Neural cell (in vitro differentiated cells): ENCODE measurements at regions not wholly inside any gene's neighbourhood (a gene's known extent, or its start where the extent isn't known, plus 50 kb on each side); places are given as distances from the start of the nearest gene placed in this dataset.

ENCODE experiments used
- CTCF ChIP-seq: fragments of 450-650 bp; IDR thresholded peaks from 2 replicates; pipeline ENCODE4 v1.5.1; 2014; ENCODE audit warnings: antibody characterized with exemption, mild to moderate bottlenecking, moderate library complexity; ENCODE audit not compliant: poor library complexity, severe bottlenecking
- EP300 ChIP-seq: fragments of 450-650 bp; conservative IDR thresholded peaks from 2 replicates; pipeline ENCODE4 v1.6.1; 2014; ENCODE audit warnings: antibody characterized with exemption, mild to moderate bottlenecking, moderate library complexity; ENCODE audit not compliant: poor library complexity, severe bottlenecking
- EZH2 ChIP-seq: fragments of 200-600, 300-800 bp; shearing (Covaris generic), sonication (generic); IDR thresholded peaks from 2 replicates; pipeline ENCODE4 v1.6.1; 2014; ENCODE audit warnings: antibody characterized with exemption, low read length, borderline replicate concordance, mild to moderate bottlenecking; ENCODE audit not compliant: insufficient read depth, poor library complexity, severe bottlenecking
- MXI1 ChIP-seq: fragments of 450-650 bp; conservative IDR thresholded peaks from 2 replicates; pipeline ENCODE4 v1.6.1; 2014; ENCODE audit warnings: antibody characterized with exemption, mild to moderate bottlenecking; ENCODE audit not compliant: poor library complexity, severe bottlenecking
- POLR2AphosphoS5 ChIP-seq: IDR thresholded peaks from 2 replicates; pipeline ENCODE4 v1.6.1; 2012
- RAD21 ChIP-seq: fragments of 450-650 bp; conservative IDR thresholded peaks from 2 replicates; pipeline ENCODE4 v1.6.1; 2014; ENCODE audit warnings: antibody characterized with exemption, mild to moderate bottlenecking, moderate library complexity
- SMC3 ChIP-seq: fragments of 450-650 bp; conservative IDR thresholded peaks from 2 replicates; pipeline ENCODE4 v1.6.1; 2014; ENCODE audit warnings: antibody characterized with exemption, mild to moderate bottlenecking, moderate library complexity; ENCODE audit not compliant: poor library complexity
- TAF1 ChIP-seq: IDR thresholded peaks from 2 replicates; pipeline ENCODE4 v1.6.1; 2012; ENCODE audit warnings: low read depth
- TF ChIP-seq, protein P1 (sequence below): IDR thresholded peaks from 2 replicates; pipeline ENCODE4 v1.6.1; 2012; ENCODE audit warnings: borderline replicate concordance

- TF ChIP-seq EZH2 (no peak), EP300 (no peak), CTCF (no peak), MXI1 (no peak), POLR2AphosphoS5 (no peak), TAF1 (no peak), RAD21 (no peak), SMC3 (no peak)
- TF ChIP-seq, protein P1, sequence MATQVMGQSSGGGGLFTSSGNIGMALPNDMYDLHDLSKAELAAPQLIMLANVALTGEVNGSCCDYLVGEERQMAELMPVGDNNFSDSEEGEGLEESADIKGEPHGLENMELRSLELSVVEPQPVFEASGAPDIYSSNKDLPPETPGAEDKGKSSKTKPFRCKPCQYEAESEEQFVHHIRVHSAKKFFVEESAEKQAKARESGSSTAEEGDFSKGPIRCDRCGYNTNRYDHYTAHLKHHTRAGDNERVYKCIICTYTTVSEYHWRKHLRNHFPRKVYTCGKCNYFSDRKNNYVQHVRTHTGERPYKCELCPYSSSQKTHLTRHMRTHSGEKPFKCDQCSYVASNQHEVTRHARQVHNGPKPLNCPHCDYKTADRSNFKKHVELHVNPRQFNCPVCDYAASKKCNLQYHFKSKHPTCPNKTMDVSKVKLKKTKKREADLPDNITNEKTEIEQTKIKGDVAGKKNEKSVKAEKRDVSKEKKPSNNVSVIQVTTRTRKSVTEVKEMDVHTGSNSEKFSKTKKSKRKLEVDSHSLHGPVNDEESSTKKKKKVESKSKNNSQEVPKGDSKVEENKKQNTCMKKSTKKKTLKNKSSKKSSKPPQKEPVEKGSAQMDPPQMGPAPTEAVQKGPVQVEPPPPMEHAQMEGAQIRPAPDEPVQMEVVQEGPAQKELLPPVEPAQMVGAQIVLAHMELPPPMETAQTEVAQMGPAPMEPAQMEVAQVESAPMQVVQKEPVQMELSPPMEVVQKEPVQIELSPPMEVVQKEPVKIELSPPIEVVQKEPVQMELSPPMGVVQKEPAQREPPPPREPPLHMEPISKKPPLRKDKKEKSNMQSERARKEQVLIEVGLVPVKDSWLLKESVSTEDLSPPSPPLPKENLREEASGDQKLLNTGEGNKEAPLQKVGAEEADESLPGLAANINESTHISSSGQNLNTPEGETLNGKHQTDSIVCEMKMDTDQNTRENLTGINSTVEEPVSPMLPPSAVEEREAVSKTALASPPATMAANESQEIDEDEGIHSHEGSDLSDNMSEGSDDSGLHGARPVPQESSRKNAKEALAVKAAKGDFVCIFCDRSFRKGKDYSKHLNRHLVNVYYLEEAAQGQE: no peak
Measured at GRCh38 chr2:111709321-111709720, 174.7 kb downstream of the ANAPC1 start.
